ENCODE measurements at regions not wholly inside any gene's neighbourhood (a gene's known extent, or its start where the extent isn't known, plus 50 kb on each side); places are given as distances from the start of the nearest gene placed in this dataset.

GRCh38 chr6:101011186-101011585, 130.1 kb upstream of the ASCC3 start:
- Histone ChIP-seq H3K9ac (ENCODE audit: low read length) (no peak overlapping the region), H3K36me3 (replicated peaks in 1 of 2; ENCODE audit: control extremely low read depth in 1 of 2, control insufficient read depth in 1 of 2, extremely low read depth in 1 of 2, insufficient read depth in 2 of 2, low read length in 1 of 2) (no peaks in the 10 kb centered on the region), H4K20me1 (ENCODE audit: control insufficient read depth, insufficient read depth, low read length, poor library complexity, severe bottlenecking) (no peaks in the 10 kb centered on the region), H3K27me3 (replicated peaks in 1 of 4; ENCODE audit: control extremely low read depth in 1 of 4, control insufficient read depth in 3 of 4, insufficient read depth in 4 of 4, low read length in 3 of 4) (no peaks in the 10 kb centered on the region), H3K79me2 (ENCODE audit: control insufficient read depth, insufficient read depth, low read length) (no peaks in the 10 kb centered on the region), H3K4me2 (replicated peaks; ENCODE audit: low read depth, low read length, poor library complexity, severe bottlenecking) (peak overlapping the region; percentile 43), H3K9me3 (ENCODE audit: control extremely low read depth in 1 of 3, control insufficient read depth in 2 of 3, insufficient read depth in 1 of 3, low read length in 2 of 3) (no peaks in the 10 kb centered on the region), H2AFZ (ENCODE audit: insufficient read depth, low read depth, low read length, poor library complexity, severe bottlenecking) (no peak overlapping the region), H3K27ac (ENCODE audit: low read length in 2 of 2) (peak overlapping the region in 1 of 2 donors; percentile 59), H3K4me1 (ENCODE audit: control insufficient read depth in 2 of 2, insufficient read depth in 2 of 2, low read length in 2 of 2) (peaks cover 14 to 15% of the 10 kb centered on the region in 2 donors), H3K4me3 (ENCODE audit: control extremely low read depth in 1 of 5, extremely low read depth in 1 of 5, insufficient read depth in 1 of 5, low read depth in 2 of 5, low read length in 4 of 5) (no peak overlapping the region)
- ATAC-seq (ENCODE audit: low read depth), result peak; percentile 60
- peak overlapping the region; percentile 13 for H3K27ac Mint-ChIP-seq
- H3K4me1 Mint-ChIP-seq, result peaks cover 20% of the 10 kb centered on the region
- CTCF ChIA-PET, result no interaction called here
- DNase-seq, result peak; percentile 56
- peak overlapping the region; percentile 17 for H3K4me3 Mint-ChIP-seq
- intact Hi-C loops (cut with micrococcal nuclease), result no loop called here
- WGBS (ENCODE audit: insufficient coverage), result 0% methylated on average over 1 of the region's 2 CpGs
- no peaks in the 10 kb centered on the region for H3K9me3 Mint-ChIP-seq (ENCODE audit: insufficient read depth)
- H3K27me3 Mint-ChIP-seq, result no peaks in the 10 kb centered on the region
- TF ChIP-seq, protein P1, sequence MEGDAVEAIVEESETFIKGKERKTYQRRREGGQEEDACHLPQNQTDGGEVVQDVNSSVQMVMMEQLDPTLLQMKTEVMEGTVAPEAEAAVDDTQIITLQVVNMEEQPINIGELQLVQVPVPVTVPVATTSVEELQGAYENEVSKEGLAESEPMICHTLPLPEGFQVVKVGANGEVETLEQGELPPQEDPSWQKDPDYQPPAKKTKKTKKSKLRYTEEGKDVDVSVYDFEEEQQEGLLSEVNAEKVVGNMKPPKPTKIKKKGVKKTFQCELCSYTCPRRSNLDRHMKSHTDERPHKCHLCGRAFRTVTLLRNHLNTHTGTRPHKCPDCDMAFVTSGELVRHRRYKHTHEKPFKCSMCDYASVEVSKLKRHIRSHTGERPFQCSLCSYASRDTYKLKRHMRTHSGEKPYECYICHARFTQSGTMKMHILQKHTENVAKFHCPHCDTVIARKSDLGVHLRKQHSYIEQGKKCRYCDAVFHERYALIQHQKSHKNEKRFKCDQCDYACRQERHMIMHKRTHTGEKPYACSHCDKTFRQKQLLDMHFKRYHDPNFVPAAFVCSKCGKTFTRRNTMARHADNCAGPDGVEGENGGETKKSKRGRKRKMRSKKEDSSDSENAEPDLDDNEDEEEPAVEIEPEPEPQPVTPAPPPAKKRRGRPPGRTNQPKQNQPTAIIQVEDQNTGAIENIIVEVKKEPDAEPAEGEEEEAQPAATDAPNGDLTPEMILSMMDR (IDR thresholded peaks at IDR 0.05), result no peak
- TF ChIP-seq EZH2 (IDR thresholded peaks at IDR 0.05; ENCODE audit: borderline replicate concordance, insufficient read depth, low read depth, low read length, poor library complexity, severe bottlenecking), result no peak
- POLR2A ChIA-PET, result no interaction called here

- no peaks in the 10 kb centered on the region for H3K36me3 ChIP-seq (replicated peaks in 1 of 2; ENCODE audit: control extremely low read depth in 1 of 2, control insufficient read depth in 1 of 2, extremely low read depth in 1 of 2, insufficient read depth in 2 of 2, low read length in 1 of 2)
- 100% methylated on average over 1 of the region's 2 CpGs for WGBS (ENCODE audit: insufficient coverage)
- H3K4me3 ChIP-seq (ENCODE audit: control extremely low read depth in 1 of 5, extremely low read depth in 1 of 5, insufficient read depth in 1 of 5, low read depth in 2 of 5, low read length in 4 of 5), result no peak overlapping the region
- H3K27ac ChIP-seq (ENCODE audit: low read length in 2 of 2), result no peak overlapping the region
- no peak for TF ChIP-seq EZH2 (IDR thresholded peaks at IDR 0.05; ENCODE audit: borderline replicate concordance, insufficient read depth, low read depth, low read length, poor library complexity, severe bottlenecking)
- TF ChIP-seq, protein P1 (IDR thresholded peaks at IDR 0.05), result no peak
- no peaks in the 10 kb centered on the region for H3K27me3 ChIP-seq (replicated peaks in 1 of 4; ENCODE audit: control extremely low read depth in 1 of 4, control insufficient read depth in 3 of 4, insufficient read depth in 4 of 4, low read length in 3 of 4)
- ChIA-PET POLR2A (no interaction called here), CTCF (no interaction called here)
- no peaks in the 10 kb centered on the region for H3K79me2 ChIP-seq (ENCODE audit: control insufficient read depth, insufficient read depth, low read length)
- intact Hi-C loops (cut with micrococcal nuclease), result no loop called here
- no peak overlapping the region for H3K27ac Mint-ChIP-seq
- no peak overlapping the region for H3K4me3 Mint-ChIP-seq
- peaks cover 20% of the 10 kb centered on the region for H3K4me1 Mint-ChIP-seq
- peaks cover 14 to 15% of the 10 kb centered on the region in 2 donors for H3K4me1 ChIP-seq (ENCODE audit: control insufficient read depth in 2 of 2, insufficient read depth in 2 of 2, low read length in 2 of 2)
- no peak overlapping the region for H3K4me2 ChIP-seq (replicated peaks; ENCODE audit: low read depth, low read length, poor library complexity, severe bottlenecking)
- no peaks in the 10 kb centered on the region for H4K20me1 ChIP-seq (ENCODE audit: control insufficient read depth, insufficient read depth, low read length, poor library complexity, severe bottlenecking)
- DNase-seq, result no peak
- ATAC-seq (ENCODE audit: low read depth), result no peak
- H3K9ac ChIP-seq (ENCODE audit: low read length), result no peak overlapping the region
- H3K9me3 Mint-ChIP-seq (ENCODE audit: insufficient read depth), result no peaks in the 10 kb centered on the region
- H3K9me3 ChIP-seq (ENCODE audit: control extremely low read depth in 1 of 3, control insufficient read depth in 2 of 3, insufficient read depth in 1 of 3, low read length in 2 of 3), result no peaks in the 10 kb centered on the region
- no peak overlapping the region for H2AFZ ChIP-seq (ENCODE audit: insufficient read depth, low read depth, low read length, poor library complexity, severe bottlenecking)
- H3K27me3 Mint-ChIP-seq, result no peaks in the 10 kb centered on the region
Measured at GRCh38 chr6:101013612-101014195, 132.6 kb upstream of the ASCC3 start.

Measured in B cell (primary cell).